NCI-H446 treated with DMSO at 0.1 percent for 48 hours (cell line): ENCODE measurements at regions not wholly inside any gene's neighbourhood (a gene's known extent, or its start where the extent isn't known, plus 50 kb on each side); places are given as distances from the start of the nearest gene placed in this dataset.
"Not testable (repeated sequence)": the region's sequence is repeated elsewhere in the genome, so short reads cannot be mapped to it uniquely, and the experiment has no call there.

Experiments used
- DNase-seq: peaks from one replicate; lab custom pipeline; 2025; lab: John Stamatoyannopoulos, UW

DNA sequence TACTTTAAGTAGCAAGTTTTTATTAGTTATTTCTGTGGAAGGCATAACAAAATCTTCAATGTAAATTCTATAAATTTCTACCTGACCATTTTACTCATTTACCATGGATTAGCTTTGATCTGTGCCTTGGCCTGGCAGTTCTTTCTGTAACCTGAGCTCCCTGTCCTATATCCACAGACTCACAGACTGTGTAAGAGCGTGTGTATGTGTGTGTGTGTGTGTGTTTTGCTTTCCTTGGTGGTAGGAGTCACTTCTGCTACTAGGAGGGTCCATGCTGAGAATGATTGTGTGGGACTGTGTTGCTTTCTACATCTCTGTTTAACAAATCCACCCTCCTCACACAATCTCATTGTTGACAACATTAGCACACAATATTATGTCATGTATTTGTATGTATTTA, 221.2 kb upstream of the PELI2 start:
- DNase-seq = no peak

DNA sequence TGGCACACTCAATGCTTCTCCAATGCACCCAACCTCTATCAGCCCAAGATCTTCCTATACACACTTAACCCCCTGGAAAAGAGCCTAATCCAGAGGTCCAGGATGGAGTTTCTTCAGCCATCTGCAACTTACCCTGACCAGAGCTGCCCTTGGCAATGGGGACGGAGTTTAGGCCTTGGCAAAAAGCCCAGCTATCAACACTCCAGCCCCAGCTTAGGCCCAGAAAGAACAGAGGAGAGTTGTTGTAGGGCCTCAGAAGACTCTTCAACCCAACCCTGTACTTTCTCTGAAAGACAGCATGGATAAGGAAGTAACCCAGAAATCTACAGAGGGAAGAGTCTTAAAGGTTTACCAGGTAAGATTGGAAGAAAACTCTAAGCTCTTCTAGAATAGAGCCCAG, 219.3 kb upstream of the PELI2 start:
- DNase-seq = no peak

DNA sequence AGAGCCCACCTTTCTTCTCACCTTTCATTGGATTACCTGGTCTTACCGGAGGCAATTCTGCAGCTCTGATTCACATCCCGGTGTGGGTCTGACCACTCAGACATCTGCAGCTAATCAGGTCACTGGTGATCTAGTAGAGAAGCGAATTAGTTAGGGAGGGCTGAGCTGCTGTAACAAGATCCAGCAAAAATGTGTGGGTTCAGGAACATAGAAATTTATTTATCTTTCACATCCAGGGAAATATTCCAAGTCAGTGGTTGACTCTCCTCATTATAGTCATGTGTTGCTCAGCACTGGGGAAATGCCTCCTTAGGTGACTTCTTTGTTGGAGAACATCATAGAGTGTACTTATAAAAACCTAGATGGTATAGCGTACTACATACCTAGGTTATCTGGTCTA, 218.7 kb upstream of the PELI2 start:
- DNase-seq = no peak

DNA sequence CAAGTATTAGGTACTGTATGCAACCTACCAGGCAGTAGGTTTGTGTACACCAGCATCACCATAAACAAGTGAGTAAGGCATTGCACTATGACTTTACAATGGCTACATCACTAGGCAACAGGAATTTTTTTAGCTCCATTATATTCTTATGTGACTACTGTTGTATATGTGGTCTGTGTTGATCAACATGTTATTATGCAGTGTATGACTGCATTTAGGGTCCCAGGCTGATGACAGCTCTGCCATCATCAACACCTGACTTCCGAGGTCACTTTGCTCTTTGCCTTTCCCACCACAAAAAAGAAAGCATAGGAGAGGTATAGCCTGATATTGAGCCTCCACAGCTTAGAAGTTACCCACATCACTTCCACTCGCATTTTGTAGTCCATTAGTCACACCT, 217.5 kb upstream of the PELI2 start:
- no peak for DNase-seq

DNA sequence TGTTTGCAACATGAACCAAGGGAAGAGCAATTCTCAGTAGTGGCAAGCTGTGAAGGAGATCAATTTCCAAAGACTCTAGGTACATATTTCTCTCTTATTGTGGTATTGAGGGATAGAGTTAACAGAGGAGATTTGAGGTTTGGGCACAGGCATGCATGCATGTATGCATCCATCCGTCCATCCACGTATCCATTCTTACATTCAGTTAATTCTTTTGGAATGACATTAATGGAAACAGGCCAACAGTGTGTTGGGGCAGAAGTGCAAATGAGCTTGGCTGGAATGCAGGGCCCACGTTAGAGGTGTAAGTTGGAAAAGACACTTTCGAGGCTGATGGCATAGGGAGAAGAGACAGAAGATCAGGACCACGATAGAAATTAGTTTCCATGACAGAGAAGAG, 216.9 kb upstream of the PELI2 start:
- no peak for DNase-seq

DNA sequence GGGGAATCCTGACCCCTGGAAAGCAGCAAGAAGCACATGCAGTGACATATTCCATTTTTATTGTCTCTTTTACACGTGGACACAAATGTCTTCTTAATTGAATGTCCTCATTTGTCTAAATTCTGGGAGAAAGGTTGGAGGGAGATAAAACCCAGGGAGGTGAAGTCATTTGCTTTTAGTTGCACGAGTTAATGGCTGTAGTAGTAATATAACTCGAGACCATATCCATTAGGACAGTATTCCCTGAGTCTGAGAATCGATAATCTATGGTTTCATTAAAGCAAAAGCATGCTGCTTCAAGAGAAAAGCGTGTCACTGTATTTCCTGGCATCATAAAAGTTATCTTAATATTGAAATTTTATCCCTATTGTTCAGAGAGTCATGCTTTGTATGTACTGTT, 216.0 kb upstream of the PELI2 start:
- DNase-seq = no peak

DNA sequence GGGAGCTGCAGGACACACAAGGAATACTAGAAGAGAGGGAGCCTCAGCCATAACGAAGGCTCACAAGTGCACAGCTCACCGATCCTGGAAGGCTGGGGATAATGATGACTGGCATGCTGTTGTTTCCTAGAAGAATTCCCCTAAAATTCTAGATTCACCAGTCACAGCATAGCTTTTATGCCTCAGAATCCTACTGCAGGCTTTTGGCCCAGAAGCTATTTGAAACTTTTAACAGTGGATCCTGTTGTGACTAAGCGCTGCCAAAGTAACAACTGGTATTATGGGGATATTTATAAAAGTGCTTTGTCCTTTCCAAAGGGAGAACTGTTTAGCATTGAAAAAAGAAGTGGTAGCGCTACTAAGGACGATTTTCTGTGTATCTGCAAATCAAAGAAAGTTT, 214.1 kb upstream of the PELI2 start:
- no peak for DNase-seq

DNA sequence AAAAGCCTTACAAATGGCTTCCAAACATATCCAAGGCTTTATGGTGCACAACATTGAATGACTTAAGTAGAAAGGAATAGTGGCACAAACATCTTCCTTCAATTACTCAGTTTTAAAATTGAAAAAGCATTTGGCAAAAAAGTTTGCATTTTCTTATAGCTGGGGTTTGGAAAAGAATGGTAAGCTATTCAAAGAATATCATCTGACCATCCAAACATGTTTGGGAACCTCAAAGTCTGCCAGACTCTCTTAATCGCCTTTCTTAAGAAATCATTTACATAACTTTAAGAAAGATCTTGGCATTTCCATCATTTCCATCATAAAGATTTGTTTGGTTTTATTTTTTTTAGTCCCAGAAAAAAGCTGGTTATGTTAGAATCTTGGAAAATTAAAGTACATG, 210.1 kb upstream of the PELI2 start:
- DNase-seq = no peak

DNA sequence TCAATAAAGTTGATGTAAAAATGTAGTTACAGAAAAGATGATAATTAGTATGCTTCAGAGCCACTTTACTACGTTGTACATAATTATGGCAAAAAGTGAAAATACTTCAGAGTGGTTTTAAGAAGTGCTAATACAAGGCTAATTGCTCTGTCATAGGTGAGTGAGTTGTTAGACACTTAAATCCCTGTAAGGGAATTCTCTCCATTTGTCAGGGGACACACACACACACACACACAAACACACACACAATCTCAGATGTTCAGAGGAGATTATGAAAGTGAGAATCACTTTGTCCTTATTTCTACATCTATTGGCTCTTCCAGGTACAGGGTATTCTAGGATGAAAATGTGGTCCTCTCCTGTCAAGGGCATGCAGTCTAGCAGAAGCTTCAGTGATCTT, 208.3 kb upstream of the PELI2 start:
- no peak for DNase-seq

DNA sequence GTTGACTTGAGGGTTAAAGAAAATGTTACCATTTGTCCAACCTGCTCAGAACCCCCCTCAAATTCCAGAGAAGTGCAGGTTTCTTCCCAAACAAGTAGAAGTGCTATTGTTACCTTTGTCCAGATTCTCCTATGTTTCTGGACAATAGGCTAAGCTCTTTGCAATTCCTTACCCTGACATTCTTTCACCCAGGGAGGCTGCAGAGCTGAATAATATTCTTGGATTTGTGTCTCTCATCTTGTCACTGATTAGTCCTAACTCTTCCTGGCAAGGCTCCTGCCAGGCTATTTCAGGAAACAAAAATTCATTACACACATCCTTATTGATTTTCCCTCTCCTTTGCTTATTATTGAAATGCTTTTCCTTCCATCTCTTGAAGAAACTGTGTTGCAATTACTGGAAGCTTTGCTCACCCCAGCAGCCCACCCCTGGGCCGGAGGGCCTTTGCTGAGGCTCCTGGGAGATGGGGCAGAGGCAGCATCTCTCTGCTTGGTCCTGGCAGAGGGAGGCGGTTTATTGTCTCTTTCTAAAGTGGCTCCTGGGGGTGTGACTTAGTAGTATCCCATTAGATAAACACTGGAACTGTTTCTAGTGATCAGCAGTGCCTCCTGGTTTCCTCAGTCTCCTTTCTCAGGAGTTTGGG, 207.5 kb upstream of the PELI2 start:
- no peak for DNase-seq

DNA sequence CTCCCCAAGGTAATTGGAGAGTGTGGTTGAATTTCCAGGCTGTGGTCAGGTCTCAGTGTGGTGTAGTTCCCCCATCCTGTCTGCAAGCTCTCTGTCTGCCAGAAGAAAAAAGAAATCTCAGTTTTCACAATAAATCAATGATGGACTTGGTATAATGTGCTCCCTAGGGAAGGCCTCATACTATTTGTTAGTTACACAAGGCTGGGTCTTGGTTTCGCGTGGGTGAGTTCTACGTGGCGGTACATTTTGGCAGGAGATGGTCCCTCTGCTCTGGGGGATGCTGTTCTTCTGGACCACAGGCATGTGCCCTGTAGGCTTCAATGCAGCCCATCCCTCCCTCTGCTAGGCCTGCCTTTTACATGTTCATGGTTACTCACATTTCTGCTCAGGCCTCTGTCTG, 206.4 kb upstream of the PELI2 start:
- no peak for DNase-seq

DNA sequence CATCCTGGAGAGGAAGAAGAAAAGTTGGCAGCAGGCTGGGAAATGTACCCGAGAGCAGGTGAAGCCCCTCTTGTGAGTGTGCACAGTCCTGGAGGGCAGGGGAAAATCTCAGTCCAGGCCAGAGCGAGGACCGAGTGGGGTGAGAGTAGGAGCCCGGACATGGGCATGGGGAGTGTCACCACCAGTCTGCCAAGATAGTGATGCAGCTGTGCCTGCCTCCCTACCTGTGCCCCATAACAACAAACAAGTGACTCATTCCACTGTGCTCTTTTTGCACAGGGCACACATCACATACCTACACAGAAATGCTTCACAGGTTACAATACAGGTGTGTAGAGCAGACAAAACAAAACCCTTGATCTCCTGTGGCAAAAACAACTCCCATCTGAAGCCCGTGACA, 205.9 kb upstream of the PELI2 start:
- DNase-seq = no peak

DNA sequence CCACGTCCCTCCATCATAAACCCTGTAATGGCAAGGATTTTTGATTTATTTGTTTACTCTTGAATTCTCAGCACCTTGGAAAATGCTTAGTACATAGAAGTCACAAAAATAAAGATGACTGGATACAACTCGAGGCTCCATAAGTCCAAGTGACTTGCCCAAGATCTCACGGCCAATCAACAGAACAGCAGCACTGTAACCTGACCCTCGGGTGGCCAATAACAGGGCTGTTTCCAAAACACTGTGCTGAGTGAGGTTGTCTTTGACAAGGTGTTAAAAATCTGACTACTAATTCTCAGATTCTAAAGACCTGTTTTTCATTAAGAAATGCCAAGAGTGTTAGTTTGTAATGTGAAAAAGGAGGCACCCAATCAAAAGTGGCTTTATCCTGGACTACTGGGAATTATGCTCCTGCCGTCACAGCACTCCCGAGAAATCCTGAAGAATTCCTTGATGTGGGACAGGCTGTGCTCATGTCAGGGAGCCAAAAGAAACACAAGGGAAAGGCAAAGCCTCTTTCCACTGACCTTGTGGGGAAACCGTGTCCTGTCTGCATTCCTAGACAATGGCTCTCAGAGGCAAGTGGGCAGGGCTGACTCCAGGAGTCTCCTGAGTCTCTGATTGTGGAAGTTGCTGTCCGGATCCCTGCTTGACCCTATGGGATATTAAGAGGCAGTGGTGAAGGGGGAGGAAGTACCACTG, 204.7 kb upstream of the PELI2 start:
- DNase-seq = no peak

DNA sequence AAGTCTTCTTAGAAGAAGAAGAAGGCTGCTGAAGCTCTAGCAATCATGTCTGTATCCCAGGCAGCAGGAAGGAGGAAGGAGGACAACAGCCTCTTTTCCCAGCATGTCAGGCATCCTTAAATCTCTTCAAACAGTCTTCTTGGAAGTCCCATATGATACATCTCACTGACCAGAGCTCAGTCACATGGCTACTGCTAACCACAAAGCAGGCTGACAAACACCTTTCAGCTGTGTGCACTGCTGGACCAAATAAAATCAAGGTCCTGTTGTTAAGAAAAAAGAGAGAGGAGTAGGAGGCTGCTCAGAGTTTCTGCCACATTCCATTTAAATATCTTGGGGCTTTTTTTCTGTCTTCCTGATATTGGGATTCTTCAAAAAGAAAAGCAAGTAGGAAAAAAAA, 203.4 kb upstream of the PELI2 start:
- no peak for DNase-seq

DNA sequence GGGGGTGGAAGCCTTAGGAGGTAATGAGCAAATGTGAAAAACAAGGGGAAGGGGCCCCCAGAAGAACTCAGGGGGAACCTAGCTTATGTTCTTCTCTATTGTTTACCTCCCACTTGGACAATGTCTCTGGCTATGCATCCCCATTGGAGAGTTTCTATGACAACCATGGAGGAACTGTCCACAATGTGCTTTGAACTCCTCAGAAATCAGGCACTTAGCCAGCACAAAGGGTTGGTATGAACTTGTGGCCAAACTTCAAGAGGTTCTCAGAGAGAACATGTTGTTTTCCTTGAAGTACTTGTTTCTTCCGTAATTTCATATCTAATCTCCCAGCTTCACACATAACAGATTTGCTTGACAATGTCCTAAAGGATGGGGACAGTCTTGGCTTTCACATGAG, 202.8 kb upstream of the PELI2 start:
- DNase-seq = no peak

DNA sequence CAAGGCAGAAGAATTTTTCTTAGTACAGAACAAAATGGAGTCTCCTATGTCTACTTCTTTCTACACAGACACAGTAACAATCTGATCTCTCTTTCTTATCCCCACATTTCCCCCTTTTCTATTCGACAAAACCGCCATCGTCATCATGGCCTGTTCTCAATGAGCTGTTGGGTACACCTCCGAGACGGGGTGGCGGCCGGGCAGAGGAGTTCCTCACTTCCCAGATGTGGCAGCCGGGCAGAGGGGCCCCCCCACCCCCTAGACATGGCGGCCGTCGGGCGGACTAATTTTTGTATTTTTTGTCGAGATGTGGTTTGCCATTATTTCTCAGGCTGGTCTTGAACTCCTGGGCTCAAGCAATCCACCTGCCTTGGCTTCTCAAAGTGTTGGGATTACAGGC, 198.4 kb upstream of the PELI2 start:
- DNase-seq = not testable (repeated sequence)

DNA sequence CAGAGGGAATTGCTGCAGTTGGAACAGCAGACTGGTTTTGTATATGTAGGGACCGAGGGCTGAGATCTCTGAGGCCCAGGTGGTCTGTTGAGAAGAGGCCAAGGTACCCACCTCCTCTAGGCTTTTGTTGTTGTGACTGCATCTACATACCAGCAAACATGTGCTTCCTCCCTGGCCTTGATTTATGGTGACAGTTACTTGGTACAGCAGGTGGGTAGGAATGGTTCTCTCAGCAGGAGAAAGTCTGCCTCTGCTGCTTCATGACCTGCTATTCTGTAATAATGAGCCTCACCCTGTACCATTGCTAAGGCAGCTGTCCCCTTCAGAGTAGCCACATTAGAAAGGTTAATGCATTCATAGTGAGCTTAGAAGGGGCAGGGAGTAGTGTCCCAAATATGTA, 196.7 kb upstream of the PELI2 start:
- DNase-seq = no peak

DNA sequence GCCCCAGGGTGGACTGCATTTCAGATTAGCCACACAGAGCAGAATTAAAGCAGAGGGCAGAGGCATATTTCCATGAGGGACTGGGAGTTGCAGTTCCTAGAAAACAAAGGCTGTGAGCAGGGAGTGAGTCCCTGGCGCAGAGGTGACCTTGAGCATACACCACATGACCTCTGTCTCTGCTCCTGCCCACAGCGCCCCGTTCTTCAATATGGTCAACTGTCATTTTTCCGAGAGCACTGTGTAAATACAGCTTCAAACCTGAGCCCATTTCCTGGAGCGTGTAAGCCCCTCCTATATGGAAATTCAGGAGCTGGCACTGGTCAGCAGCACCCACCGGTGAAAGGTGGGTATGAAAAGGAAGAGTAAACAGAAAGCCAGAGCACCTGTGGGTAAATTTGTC, 192.2 kb upstream of the PELI2 start:
- no peak for DNase-seq

DNA sequence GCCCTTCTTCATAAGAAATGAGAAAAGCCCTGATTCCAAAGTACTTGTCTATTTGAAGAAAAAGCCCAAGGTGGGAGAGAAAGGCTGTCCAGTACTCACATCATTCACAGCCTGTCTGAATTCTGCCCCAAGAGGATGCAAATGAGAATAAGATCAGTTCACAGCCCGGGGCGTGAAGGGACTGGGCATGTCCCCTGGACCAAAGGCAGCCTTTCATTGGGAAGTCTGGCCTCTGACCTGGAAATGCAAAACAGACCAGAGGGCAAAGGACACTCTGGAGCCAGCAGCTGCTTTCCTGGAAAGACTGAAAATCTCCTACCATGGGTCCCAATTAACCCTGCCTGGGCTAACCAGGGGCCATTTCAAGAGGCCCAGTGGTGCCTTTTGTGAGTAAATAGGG, 191.2 kb upstream of the PELI2 start:
- DNase-seq = no peak

DNA sequence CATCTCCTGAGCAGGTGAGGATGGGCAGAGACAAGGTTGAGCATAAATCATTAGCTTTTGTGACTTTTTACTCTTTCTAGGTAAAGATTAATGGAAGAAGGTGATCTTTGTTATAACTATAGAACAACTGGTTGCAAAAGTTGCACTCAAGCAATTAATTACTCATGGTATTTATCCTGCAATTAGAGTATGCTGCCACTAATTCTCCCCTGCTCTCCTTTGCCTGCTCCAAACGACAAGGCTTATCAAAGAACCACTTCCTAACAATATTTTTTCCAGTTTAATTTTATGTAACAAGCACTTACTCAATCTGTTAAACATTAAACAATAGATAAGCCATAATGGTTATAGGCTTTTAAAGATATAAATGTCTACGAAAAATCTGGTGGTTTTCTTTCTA, 189.9 kb upstream of the PELI2 start:
- DNase-seq = no peak

DNA sequence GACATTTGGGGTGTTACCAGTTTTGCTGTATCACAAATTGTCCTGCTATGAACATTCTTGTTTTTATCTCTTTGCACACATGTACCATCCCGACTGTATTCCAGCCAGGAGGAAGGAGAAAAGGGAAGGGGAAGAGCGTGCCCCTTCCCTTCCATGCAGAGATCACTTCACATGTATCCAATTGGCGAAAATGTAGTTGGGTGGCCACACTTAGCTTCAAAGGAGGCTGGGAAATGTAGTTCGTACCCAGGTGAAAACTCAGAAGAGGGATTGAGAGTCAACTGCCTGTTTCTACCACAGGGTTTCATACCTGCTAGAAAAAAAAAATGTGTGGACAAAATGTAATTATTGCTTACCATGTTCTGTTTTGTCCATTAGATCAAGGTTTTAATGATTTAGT, 189.1 kb upstream of the PELI2 start:
- no peak for DNase-seq

DNA sequence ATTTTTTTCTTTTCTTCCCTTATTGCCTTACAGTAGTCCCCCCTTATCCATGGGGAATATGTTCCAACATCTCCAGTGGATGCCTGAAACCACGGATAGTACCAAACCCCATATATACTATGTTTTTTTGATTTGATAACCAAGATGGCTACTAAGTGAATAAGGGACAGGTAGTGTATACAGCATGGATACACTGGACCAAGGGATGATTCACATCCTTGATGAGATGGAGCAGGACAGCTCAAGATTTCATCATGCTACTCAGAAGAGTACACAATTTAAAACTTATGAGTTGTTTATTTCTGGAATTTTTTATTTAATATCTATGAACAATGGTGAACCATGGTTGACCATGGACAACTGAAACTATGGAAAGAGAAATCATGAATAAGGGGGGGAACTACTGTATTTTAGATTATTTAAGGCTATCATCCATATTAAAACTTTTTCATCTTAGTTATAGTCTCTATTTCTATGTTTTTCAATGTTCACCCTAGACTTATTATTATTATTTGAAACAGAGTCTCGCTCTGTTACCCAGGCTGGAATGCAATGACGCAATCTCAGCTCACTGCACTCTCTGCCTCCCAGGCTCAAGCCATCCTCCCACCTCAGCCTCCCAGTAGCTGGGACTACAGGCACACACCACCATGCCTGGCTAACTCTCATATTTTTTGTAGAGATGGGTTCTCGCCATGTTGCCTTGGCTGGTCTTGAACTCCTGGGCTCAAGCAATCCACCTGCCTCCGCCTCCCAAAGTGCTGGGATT, 188.0 kb upstream of the PELI2 start:
- no peak for DNase-seq

DNA sequence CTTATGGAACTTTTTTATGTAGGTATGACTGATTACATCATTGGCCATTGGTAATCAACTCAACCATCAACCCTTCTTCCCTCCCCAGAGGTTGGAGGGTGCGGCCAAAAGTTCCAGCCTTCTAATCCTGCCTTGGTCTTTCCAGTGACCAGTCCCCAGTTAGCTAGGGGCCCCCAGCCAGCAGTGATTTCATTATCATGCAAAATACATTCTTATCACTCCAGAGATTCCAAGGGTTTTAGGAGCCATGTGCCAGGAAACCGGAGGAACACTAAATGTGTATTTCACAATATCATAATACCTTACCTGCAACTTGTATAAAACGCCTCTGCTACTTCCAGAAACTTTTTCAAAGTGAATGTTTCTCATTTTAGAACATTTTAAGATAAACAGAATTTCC, 181.5 kb upstream of the PELI2 start:
- no peak for DNase-seq
